Inflammatory macrophage treated with lipopolysaccharide for 1 hour (primary cell): ENCODE measurements at regions not wholly inside any gene's neighbourhood (a gene's known extent, or its start where the extent isn't known, plus 50 kb on each side); places are given as distances from the start of the nearest gene placed in this dataset.
"Not testable (repeated sequence)": the region's sequence is repeated elsewhere in the genome, so short reads cannot be mapped to it uniquely, and the experiment has no call there.

Experiments used
- DNase-seq, 2 donors: peaks; one replicate each; pipeline ENCODE4 v3.0.0-alpha.2; 2020 to 2022

GRCh38 chr6:141969201-141969600, 163.5 kb upstream of the GJE1 start:
- DNase-seq, result no peak

GRCh38 chr6:141968632-141969031, 164.1 kb upstream of the GJE1 start:
- no peak for DNase-seq

DNA sequence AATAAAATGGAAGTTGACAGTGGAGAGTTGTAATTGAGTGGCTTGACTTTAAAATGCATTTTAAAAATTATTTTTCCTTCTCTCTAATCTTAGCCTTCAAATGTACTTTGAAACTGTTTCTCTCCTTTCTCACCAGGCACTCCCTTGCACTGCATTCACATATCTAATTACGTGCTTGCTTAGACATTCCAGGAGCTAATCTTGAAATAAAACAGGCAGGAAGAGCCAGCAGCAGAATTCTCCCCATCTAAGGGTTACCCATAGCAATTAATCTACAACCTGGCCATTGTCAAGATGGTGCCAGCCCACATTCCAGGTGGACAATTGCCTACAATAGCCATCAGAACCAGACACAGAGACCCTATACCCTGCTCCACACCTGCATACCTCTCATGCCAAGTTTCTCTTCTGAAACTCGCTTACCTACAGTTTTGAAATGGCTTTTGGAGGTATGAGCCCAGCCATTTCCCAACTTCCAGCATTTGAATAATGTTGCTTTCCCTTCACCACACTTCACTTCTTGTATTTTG, 167.6 kb upstream of the GJE1 start:
- DNase-seq, result no peak

- DNase-seq, result no peak
Observed at GRCh38 chr6:141963543-141964295, 169.0 kb upstream of the GJE1 start.

- DNase-seq, result no peak
Observed at GRCh38 chr6:141957271-141957670, 175.5 kb upstream of the GJE1 start.

DNA sequence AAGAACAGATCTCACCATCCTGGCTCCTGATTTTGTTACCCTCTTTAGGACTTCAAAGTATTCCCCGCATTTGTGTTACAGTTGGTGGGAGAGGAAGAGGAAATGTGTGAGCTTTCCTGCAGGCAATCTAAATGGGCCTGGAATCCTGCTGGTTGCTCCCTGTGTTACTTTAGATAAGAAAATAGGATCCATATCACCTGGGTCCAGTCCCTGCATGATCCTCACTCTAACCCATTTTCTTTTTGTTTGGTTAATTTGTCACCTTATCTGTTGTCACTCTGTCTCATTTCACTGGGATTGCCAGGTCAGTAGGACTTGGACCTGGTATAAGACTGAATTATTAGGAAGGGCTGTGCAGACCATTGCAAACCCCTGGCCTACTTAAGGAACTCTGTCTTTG, 175.9 kb upstream of the GJE1 start:
- no peak for DNase-seq

- DNase-seq, result no peak
Observed at GRCh38 chr6:141956046-141956761, 176.5 kb upstream of the GJE1 start.

GRCh38 chr6:141953072-141953471, 179.7 kb upstream of the GJE1 start:
- no peak for DNase-seq

DNA sequence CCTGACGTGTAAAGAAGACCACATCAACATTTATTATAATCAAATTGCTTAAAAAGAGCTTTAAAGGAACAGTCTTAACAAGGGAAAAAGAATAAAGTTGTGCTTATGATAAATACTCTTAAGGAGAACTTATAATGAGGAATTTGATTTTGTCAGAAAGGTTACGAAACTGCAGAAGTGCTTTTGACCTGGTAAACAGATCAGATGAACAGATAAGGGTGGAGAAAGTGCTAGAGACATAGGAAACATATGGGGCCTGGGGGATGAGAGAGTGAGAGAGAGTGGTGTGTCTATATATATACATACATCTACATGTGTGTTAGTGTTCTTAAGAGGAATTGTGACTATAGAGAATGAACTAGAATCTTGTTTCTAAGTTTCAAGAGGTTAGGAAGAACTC, 186.2 kb upstream of the GJE1 start:
- no peak for DNase-seq

DNA sequence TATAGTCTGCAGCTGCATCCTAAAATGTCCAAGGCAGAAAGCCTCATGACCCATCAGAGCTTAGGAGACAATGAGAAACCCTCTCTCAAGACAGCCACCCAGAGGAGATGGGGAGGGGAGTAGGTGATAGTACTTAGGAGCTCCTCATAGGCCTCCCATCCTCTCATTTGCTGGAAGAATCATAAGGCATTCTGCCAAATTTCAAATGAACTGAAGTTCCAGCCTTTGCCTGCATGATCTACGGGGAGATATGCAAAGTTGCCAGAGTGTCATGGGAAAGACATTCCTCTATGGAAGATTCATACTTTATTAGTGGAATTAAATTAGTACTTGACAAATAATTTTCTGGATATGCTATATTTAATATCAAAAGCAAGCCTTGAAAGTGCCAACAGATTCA, 194.1 kb upstream of the GJE1 start:
- no peak for DNase-seq

DNA sequence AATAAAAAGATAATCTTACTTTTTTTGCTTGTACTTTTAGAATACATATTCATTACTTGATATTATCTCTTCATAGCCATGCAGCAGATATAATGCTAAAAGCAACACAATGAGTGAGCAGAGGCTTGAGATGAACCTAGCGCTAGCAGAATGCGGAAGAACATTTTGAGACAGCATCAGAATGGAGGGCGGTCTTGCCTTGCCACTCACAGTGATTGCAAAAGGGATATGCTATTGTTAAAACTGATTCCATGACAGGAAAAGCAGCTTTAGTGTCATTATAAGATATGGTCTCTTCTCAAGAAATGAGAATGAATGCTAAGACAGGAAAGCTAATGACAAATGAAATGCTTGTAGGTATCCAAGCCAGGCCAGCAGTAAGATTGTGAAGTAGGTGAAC, 200.0 kb upstream of the GJE1 start:
- no peak for DNase-seq

DNA sequence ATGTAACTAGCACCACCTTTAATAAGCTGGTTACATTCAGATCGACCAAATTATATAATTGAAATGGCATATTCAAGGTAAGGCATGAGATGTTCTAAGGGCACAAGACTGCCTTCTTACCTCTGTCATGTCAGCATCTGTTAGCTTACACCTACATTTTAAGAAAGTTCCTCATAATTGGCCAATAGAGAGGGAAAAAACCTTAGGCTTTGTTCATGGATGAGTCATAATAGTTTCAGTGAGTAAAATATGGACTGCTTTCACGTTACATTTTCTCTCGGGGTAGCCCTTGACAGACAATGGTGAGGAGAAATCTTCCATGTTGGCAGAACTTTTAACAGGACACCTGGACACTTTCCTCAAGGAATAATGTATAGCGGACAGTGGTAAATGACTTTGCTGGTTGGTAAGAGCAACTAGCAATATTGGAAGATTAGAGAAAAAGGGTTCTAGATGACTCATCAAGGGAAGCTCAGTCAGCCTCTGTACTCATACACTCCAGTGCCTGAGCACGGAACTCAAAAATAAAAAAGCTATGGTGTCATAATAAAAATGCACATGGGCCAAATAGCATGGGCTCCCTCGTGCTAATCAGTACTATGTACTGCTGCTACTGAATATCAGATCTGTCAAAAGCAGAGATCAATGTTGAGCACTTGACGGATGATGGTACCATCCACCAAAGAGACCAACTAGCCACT, 206.4 kb upstream of the GJE1 start:
- DNase-seq, result not testable (repeated sequence)

- no peak for DNase-seq
Observed at GRCh38 chr6:141925001-141925400, 207.7 kb upstream of the GJE1 start.

DNA sequence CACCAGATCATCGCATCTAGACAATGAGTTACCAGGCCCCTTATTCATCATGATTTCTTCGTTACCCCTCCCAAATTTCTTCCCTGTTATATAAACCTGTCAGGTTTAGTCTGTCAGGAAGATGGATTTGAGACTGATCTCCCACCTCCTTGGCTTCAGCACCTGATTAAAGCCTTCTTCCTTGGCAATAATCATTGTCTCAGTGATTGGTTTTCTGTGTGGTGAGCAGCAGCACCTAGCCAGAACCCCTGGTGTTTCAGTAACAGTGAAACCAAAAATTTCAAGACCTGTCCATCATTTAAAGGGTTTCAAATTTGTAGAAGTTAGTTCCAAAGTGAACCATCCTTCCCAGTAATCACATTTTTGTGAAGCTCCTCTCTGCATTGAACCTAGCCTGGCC, 209.8 kb upstream of the GJE1 start:
- DNase-seq, result no peak

DNA sequence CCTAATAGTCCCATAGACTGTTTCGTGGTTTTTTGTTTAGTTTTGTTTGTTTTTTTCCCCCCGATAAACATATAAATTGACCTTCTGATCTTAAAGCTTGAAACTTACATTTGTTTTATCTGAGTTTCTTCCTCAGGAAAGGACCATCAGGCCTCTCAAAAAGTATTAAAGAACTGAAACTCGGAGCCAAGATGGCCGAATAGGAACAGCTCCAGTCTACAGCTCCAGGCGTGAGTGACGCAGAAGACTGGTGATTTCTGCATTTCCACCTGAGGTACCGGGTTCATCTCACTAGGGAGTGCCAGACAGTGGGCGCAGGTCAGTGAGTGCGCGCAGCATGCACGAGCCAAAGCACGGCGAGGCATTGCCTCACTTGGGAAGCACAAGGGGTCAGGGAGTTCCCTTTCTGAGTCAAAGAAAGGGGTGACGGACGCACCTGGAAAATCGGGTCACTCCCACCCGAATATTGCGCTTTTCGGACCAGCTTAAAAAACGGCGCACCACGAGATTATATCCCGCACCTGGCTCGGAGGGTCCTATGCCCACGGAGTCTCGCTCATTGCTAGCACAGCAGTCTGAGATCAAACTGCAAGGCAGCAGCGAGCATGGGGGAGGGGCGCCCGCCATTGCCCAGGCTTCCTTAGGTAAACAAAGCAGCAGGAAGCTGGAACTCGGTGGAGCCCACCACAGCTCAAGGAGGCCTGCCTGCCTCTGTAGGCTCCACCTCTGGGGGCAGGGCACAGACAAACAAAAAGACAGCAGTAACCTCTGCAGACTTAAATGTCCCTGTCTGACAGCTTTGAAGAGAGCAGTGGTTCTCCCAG, 215.8 kb upstream of the GJE1 start:
- DNase-seq, result not testable (repeated sequence)

DNA sequence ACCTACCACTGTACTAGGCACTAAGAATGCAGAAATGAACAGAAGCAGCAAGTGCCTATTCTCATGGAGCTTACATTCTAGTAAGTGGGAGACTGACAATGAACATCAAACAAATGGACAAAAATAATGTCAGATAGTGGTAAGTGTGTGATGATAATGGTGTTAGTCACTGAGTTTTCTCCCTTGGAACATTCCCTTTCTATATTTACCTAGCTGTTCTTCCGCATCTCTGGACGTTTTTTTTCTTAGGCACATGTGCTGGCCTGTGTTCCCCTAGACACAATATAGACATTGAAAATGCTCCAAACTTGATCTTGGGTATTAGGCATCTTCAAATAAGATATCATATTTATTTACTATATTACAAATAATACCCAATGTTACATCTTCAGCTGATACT, 218.1 kb upstream of the GJE1 start:
- DNase-seq, result no peak

- no peak for DNase-seq
Observed at GRCh38 chr6:141906569-141907080, 226.1 kb upstream of the GJE1 start.

DNA sequence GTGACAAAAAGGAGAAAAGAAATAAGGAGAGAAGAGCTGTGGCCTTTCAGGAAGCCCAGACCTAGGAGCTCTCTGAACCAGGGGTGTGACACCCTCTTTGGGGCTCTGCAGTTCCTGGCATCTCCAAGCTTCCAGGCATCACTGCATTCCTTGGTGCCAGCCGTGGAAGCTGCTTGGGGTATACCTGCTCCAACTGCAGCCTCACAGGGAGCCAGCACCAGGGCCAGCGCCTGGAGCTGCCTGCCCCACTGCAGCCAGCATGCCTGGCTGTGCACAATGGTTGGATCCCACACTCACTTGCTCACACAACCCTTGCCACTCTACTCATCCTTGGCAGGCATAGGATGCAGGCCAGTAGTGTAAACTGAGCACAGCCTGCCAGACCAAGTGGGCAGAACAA, 242.1 kb upstream of the GJE1 start:
- no peak for DNase-seq

DNA sequence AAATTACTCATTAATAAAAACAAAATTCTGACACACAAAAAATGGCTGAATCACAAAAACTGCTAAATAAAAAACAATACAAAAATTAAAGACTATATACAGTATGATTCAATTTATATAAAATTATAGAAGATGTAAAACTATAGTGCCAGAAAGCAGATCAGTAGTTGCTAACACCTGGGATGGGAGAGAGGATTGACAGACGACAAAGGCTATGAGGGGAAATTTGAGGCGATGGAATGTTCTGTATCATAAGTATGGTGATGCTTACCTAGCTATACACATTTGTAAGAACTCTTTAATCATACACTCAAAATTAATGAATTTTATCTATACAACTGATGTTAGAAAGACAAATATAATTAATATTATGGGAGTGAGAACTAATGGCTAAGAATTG, 247.9 kb upstream of the GJE1 start:
- no peak for DNase-seq

DNA sequence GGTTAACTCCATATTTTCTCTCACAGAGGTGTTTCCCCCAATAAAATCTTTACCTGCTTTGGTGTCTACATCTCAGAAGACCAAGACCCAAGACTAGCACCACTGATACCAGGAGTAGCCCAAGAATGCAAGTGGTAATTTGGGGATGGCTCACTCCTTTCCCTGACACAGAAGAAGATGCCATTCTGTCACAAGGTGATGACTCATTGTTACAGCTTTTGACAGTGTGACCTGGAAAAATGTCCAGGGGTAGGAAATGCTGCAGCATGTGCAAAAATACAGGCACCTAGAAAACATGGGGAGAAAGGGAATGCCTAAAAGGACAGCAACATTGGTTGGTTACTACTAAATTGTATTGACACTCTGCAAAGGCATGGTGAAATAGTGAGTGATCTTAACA, 254.0 kb upstream of the GJE1 start:
- no peak for DNase-seq

DNA sequence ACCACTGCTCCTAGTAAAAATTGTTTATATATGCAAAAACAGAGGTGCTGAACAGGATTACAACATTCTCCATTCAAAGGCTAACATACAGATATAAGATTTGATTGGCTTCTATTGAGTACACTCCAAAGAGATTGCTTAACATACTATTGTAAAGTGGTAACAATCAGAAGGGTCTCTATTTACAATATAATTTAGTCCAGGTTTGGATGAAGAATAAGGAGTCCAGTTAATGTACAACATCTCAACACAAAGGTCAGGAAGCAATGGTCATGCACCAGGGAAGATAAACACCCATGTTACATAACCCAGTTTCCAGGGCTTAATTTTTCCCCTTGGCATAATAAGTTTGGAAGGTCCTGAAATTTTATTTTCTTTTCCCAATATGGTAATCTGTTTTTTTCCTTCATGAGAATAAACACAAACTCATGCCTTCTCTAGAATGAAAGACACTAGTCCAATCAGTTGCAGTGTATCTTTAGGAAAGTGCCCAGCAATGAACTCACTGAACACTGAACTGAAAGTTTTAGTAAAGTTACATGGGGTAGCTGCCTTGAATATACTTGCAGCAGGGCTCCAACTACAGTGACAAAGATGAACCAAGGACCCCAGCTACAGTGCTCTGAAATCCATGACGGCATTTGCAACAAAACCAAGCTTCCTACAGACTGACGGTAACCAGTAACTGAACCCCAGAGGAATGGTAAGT, 255.3 kb upstream of the GJE1 start:
- no peak for DNase-seq
